ENCODE measurements at regions not wholly inside any gene's neighbourhood (a gene's known extent, or its start where the extent isn't known, plus 50 kb on each side); places are given as distances from the start of the nearest gene placed in this dataset.

GRCh38 chr15:53401503-53401902 lies 358.0 kb downstream of the WDR72 start:
- DNase-seq (ENCODE audit: low read depth in 1 of 2, low spot score in 1 of 2): no peak

- DNase-seq (ENCODE audit: low read depth in 1 of 2, low spot score in 1 of 2): no peak
Observed at GRCh38 chr15:53400986-53401385, 358.5 kb downstream of the WDR72 start.

GRCh38 chr15:53397041-53397616 lies 362.3 kb downstream of the WDR72 start:
- no peak for DNase-seq (ENCODE audit: low read depth in 1 of 2, low spot score in 1 of 2)

- DNase-seq (ENCODE audit: low read depth in 1 of 2, low spot score in 1 of 2): no peak
Observed at GRCh38 chr15:53395871-53396270, 363.6 kb downstream of the WDR72 start.

GRCh38 chr15:53390549-53390948 lies 368.9 kb downstream of the WDR72 start:
- DNase-seq (ENCODE audit: low read depth in 1 of 2, low spot score in 1 of 2): no peak

GRCh38 chr15:53389271-53390037 lies 370.0 kb downstream of the WDR72 start:
- no peak for DNase-seq (ENCODE audit: low read depth in 1 of 2, low spot score in 1 of 2)

GRCh38 chr15:53384417-53384816 lies 375.0 kb downstream of the WDR72 start:
- no peak for DNase-seq (ENCODE audit: low read depth in 1 of 2, low spot score in 1 of 2)

GRCh38 chr15:53378096-53378800 lies 381.2 kb downstream of the WDR72 start:
- DNase-seq (ENCODE audit: low read depth in 1 of 2, low spot score in 1 of 2): no peak

- no peak for DNase-seq (ENCODE audit: low read depth in 1 of 2, low spot score in 1 of 2)
Observed at GRCh38 chr15:53367740-53368139, 391.7 kb downstream of the WDR72 start.

GRCh38 chr15:53360881-53361280 lies 398.6 kb downstream of the WDR72 start:
- DNase-seq (ENCODE audit: low read depth in 1 of 2, low spot score in 1 of 2): no peak

GRCh38 chr15:53359038-53359437 lies 400.4 kb downstream of the WDR72 start:
- no peak for DNase-seq (ENCODE audit: low read depth in 1 of 2, low spot score in 1 of 2)

GRCh38 chr15:53354874-53355273 lies 404.6 kb downstream of the WDR72 start:
- no peak for DNase-seq (ENCODE audit: low read depth in 1 of 2, low spot score in 1 of 2)

GRCh38 chr15:53351373-53351772 lies 408.1 kb downstream of the WDR72 start:
- no peak for DNase-seq (ENCODE audit: low read depth in 1 of 2, low spot score in 1 of 2)

GRCh38 chr15:53346583-53346982 lies 412.9 kb downstream of the WDR72 start:
- no peak for DNase-seq (ENCODE audit: low read depth in 1 of 2, low spot score in 1 of 2)

GRCh38 chr15:53331328-53332190 lies 427.9 kb downstream of the WDR72 start:
- no peak for DNase-seq (ENCODE audit: low read depth in 1 of 2, low spot score in 1 of 2)

- no peak for DNase-seq (ENCODE audit: low read depth in 1 of 2, low spot score in 1 of 2)
Observed at GRCh38 chr15:53328341-53328740, 431.1 kb downstream of the WDR72 start.

GRCh38 chr15:53324061-53324460 lies 435.4 kb downstream of the WDR72 start:
- no peak for DNase-seq (ENCODE audit: low read depth in 1 of 2, low spot score in 1 of 2)

GRCh38 chr15:53323191-53323590 lies 436.3 kb downstream of the WDR72 start:
- DNase-seq (ENCODE audit: low read depth in 1 of 2, low spot score in 1 of 2): no peak

- no peak for DNase-seq (ENCODE audit: low read depth in 1 of 2, low spot score in 1 of 2)
Observed at GRCh38 chr15:53320816-53321215, 438.6 kb downstream of the WDR72 start.

GRCh38 chr15:53312707-53313106 lies 446.8 kb downstream of the WDR72 start:
- no peak for DNase-seq (ENCODE audit: low read depth in 1 of 2, low spot score in 1 of 2)

GRCh38 chr15:53310709-53311108 lies 448.8 kb downstream of the WDR72 start:
- DNase-seq (ENCODE audit: low read depth in 1 of 2, low spot score in 1 of 2): no peak

All from activated CD4-positive, alpha-beta T cell treated with anti-CD3 and anti-CD28 coated beads, Interleukin-2, amount 50 U/mL, for 24 hours (primary cell).